ENCODE measurements at regions not wholly inside any gene's neighbourhood (a gene's known extent, or its start where the extent isn't known, plus 50 kb on each side); places are given as distances from the start of the nearest gene placed in this dataset.

GRCh38 chr14:35221462-35221861 is 70.7 kb upstream of the PSMA6 start:
- H3K9me3 ChIP-seq (replicated peaks; ENCODE audit: insufficient read depth, low read length): no peaks in the 10 kb centered on the region
- TF ChIP-seq CTCF (IDR thresholded peaks at IDR 0.05; ENCODE audit: low read length): no peak
- no peaks in the 10 kb centered on the region for H3K27me3 ChIP-seq (replicated peaks; ENCODE audit: insufficient read depth, low read length)
- H3K79me2 ChIP-seq (ENCODE audit: low read length): no peaks in the 10 kb centered on the region
- H3F3A ChIP-seq (ENCODE audit: insufficient read depth, low read length): no peaks in the 10 kb centered on the region
- no peaks in the 10 kb centered on the region for H3K4me1 ChIP-seq (ENCODE audit: low read length)
- H3K9me2 ChIP-seq (replicated peaks; ENCODE audit: insufficient read depth, low read length): no peaks in the 10 kb centered on the region
- H3K36me3 ChIP-seq (replicated peaks; ENCODE audit: insufficient read depth, low read length): no peaks in the 10 kb centered on the region
- H4K20me1 ChIP-seq (ENCODE audit: insufficient read depth, low read length): no peaks in the 10 kb centered on the region
- no peak overlapping the region for H2AFZ ChIP-seq (ENCODE audit: low read length)
- no peak overlapping the region for H3K4me3 ChIP-seq (ENCODE audit: low read length)
- no peak overlapping the region for H3K27ac ChIP-seq (ENCODE audit: low read length)
- H3K9ac ChIP-seq (ENCODE audit: low read length): no peak overlapping the region
- no peak overlapping the region for H3K4me2 ChIP-seq (ENCODE audit: low read depth, low read length)
- DNase-seq: no peak

GRCh38 chr14:35222324-35222723 is 69.9 kb upstream of the PSMA6 start:
- no peak for TF ChIP-seq CTCF (IDR thresholded peaks at IDR 0.05; ENCODE audit: low read length)
- no peak for TF ChIP-seq EZH2 (optimal IDR thresholded peaks at IDR 0.05; ENCODE audit: low read depth, low read length)
- TF ChIP-seq EZH2phosphoT487 (IDR thresholded peaks at IDR 0.05; ENCODE audit: low read length): no peak
- Histone ChIP-seq H3K9me3 (replicated peaks; ENCODE audit: insufficient read depth, low read length) (no peaks in the 10 kb centered on the region), H3K79me2 (ENCODE audit: low read length) (no peaks in the 10 kb centered on the region), H2AFZ (ENCODE audit: low read length) (no peak overlapping the region), H3K27ac (ENCODE audit: low read length) (no peak overlapping the region), H3K4me1 (ENCODE audit: low read length) (no peaks in the 10 kb centered on the region), H3K27me3 (replicated peaks; ENCODE audit: insufficient read depth, low read length) (no peaks in the 10 kb centered on the region), H3K36me3 (replicated peaks; ENCODE audit: insufficient read depth, low read length) (no peaks in the 10 kb centered on the region), H3K9me2 (replicated peaks; ENCODE audit: insufficient read depth, low read length) (no peaks in the 10 kb centered on the region), H4K20me1 (ENCODE audit: insufficient read depth, low read length) (no peaks in the 10 kb centered on the region), H3F3A (ENCODE audit: insufficient read depth, low read length) (no peaks in the 10 kb centered on the region), H3K4me3 (ENCODE audit: low read length) (no peak overlapping the region), H3K4me2 (ENCODE audit: low read depth, low read length) (no peak overlapping the region), H3K9ac (ENCODE audit: low read length) (no peak overlapping the region)
- no peak for DNase-seq

- no peak for DNase-seq
- Histone ChIP-seq H3K36me3 (replicated peaks; ENCODE audit: insufficient read depth, low read length) (no peaks in the 10 kb centered on the region), H3K4me1 (ENCODE audit: low read length) (no peaks in the 10 kb centered on the region)
Observed at GRCh38 chr14:35222872-35223466, 69.2 kb upstream of the PSMA6 start.

More at GRCh38 chr14:35222872-35223466, 69.2 kb upstream of the PSMA6 start:
- Histone ChIP-seq H3K9me3 (replicated peaks; ENCODE audit: insufficient read depth, low read length) (no peaks in the 10 kb centered on the region), H3K9ac (ENCODE audit: low read length) (no peak overlapping the region), H3K27ac (ENCODE audit: low read length) (no peak overlapping the region), H4K20me1 (ENCODE audit: insufficient read depth, low read length) (no peaks in the 10 kb centered on the region), H3F3A (ENCODE audit: insufficient read depth, low read length) (no peaks in the 10 kb centered on the region), H3K9me2 (replicated peaks; ENCODE audit: insufficient read depth, low read length) (no peaks in the 10 kb centered on the region), H3K79me2 (ENCODE audit: low read length) (no peaks in the 10 kb centered on the region), H3K4me3 (ENCODE audit: low read length) (no peak overlapping the region), H3K27me3 (replicated peaks; ENCODE audit: insufficient read depth, low read length) (no peaks in the 10 kb centered on the region), H2AFZ (ENCODE audit: low read length) (no peak overlapping the region), H3K4me2 (ENCODE audit: low read depth, low read length) (no peak overlapping the region)
- TF ChIP-seq CTCF (IDR thresholded peaks at IDR 0.05; ENCODE audit: low read length): no peak
- no peak for TF ChIP-seq EZH2 (optimal IDR thresholded peaks at IDR 0.05; ENCODE audit: low read depth, low read length)
- TF ChIP-seq EZH2phosphoT487 (IDR thresholded peaks at IDR 0.05; ENCODE audit: low read length): no peak

Data from MM.1S (cell line).